ENCODE measurements at regions not wholly inside any gene's neighbourhood (a gene's known extent, or its start where the extent isn't known, plus 50 kb on each side); places are given as distances from the start of the nearest gene placed in this dataset.

- no peak for DNase-seq
Measured at GRCh38 chr11:59302991-59303390, 55.7 kb upstream of the OR5AN1 start.

- no peak for DNase-seq
Measured at GRCh38 chr11:59295435-59295834, 63.3 kb upstream of the OR5AN1 start.

GRCh38 chr11:59292611-59293010 lies 66.1 kb upstream of the OR5AN1 start:
- no peak for DNase-seq

- no peak for DNase-seq
Measured at GRCh38 chr11:59291228-59291627, 67.5 kb upstream of the OR5AN1 start.

GRCh38 chr11:59289356-59290181 lies 69.1 kb upstream of the OR5AN1 start:
- DNase-seq: peak; percentile 19 to 68 (median 52)

- DNase-seq: no peak
Measured at GRCh38 chr11:59285716-59286260, 72.9 kb upstream of the OR5AN1 start.

- DNase-seq: no peak
Measured at GRCh38 chr11:59284773-59285129, 72.0 kb upstream of the MPEG1 start.

- peak; percentile 67 to 88 (median 74) for DNase-seq
Measured at GRCh38 chr11:59283825-59284772, 71.4 kb upstream of the MPEG1 start.

GRCh38 chr11:59283311-59283710 lies 70.6 kb upstream of the MPEG1 start:
- DNase-seq: no peak

- peak; percentile 9 to 49 (median 40) for DNase-seq
Measured at GRCh38 chr11:59281177-59281576, 68.5 kb upstream of the MPEG1 start.

GRCh38 chr11:59273373-59273841 lies 60.7 kb upstream of the MPEG1 start:
- peak; percentile 40 to 79 (median 56) for DNase-seq

GRCh38 chr11:59272771-59273372 lies 60.1 kb upstream of the MPEG1 start:
- no peak for DNase-seq

- no peak for DNase-seq
Measured at GRCh38 chr11:59271811-59272327, 59.1 kb upstream of the MPEG1 start.

GRCh38 chr11:59271247-59271755 lies 58.6 kb upstream of the MPEG1 start:
- peak in 2 of 4 experiments; percentile 23 to 42 for DNase-seq

- DNase-seq: no peak
Measured at GRCh38 chr11:59267736-59268475, 55.2 kb upstream of the MPEG1 start.

GRCh38 chr11:59267196-59267595 lies 54.5 kb upstream of the MPEG1 start:
- no peak for DNase-seq

GRCh38 chr11:59266491-59266890 lies 53.8 kb upstream of the MPEG1 start:
- DNase-seq: no peak

- DNase-seq: no peak
Measured at GRCh38 chr11:59265735-59266134, 53.0 kb upstream of the MPEG1 start.

GRCh38 chr11:59264736-59265135 lies 52.0 kb upstream of the MPEG1 start:
- DNase-seq: no peak

- DNase-seq: peak in 2 of 4 experiments; percentile 31 to 49
Measured at GRCh38 chr11:59263225-59263894, 50.6 kb upstream of the MPEG1 start.

Data from suppressor macrophage (primary cell).